NCI-H2196 (cell line): ENCODE measurements at regions not wholly inside any gene's neighbourhood (a gene's known extent, or its start where the extent isn't known, plus 50 kb on each side); places are given as distances from the start of the nearest gene placed in this dataset.
"Not testable (repeated sequence)": the region's sequence is repeated elsewhere in the genome, so short reads cannot be mapped to it uniquely, and the experiment has no call there.

Experiments
- DNase-seq: peaks from one replicate; lab custom pipeline; 2025; ENCODE audit not compliant: unreplicated experiment; lab: John Stamatoyannopoulos, UW

DNA sequence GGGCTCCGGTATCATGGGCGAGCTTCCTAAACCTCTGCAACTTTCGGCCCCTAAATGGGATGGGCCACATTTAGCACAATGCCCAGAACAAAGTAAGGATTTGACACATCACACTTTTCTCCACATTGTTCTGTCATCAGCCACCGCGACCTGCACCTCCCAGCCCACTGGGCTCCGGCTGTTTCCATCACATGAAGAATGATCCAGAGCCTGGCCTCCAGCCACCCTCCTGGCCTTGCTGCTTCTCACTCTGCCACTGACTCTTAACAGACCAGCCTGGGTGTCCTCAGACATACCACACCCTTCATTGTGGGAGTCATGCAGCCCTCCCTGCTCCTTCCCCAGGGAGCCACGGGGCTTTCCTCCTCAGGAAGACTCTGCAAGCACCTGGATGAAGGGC is 113.7 kb downstream of the IGLL1 start:
- no peak for DNase-seq

DNA sequence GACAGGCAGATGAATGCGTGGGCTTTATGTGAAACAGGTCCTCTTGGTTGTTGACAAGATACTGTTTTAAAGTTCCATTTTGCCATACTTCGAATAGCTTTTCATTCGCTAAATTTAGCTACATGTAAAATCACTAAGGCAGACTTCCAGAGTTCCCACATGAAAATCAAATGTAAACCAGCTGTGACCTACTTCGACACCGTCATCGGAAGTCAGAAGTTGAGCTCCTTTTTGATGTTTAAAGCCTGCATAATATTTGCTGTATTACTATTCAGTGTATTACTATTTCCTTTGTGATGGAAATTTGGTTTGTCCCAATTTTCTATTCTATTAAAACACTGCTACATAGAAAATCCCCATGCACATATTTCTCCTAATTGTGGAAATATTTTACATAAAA is 115.3 kb downstream of the IGLL1 start:
- not testable (repeated sequence) for DNase-seq

GRCh38 chr22:23460517-23461031 is 119.5 kb downstream of the IGLL1 start:
- not testable (repeated sequence) for DNase-seq

GRCh38 chr22:23459645-23460516 is 120.2 kb downstream of the IGLL1 start:
- DNase-seq = not testable (repeated sequence)

DNA sequence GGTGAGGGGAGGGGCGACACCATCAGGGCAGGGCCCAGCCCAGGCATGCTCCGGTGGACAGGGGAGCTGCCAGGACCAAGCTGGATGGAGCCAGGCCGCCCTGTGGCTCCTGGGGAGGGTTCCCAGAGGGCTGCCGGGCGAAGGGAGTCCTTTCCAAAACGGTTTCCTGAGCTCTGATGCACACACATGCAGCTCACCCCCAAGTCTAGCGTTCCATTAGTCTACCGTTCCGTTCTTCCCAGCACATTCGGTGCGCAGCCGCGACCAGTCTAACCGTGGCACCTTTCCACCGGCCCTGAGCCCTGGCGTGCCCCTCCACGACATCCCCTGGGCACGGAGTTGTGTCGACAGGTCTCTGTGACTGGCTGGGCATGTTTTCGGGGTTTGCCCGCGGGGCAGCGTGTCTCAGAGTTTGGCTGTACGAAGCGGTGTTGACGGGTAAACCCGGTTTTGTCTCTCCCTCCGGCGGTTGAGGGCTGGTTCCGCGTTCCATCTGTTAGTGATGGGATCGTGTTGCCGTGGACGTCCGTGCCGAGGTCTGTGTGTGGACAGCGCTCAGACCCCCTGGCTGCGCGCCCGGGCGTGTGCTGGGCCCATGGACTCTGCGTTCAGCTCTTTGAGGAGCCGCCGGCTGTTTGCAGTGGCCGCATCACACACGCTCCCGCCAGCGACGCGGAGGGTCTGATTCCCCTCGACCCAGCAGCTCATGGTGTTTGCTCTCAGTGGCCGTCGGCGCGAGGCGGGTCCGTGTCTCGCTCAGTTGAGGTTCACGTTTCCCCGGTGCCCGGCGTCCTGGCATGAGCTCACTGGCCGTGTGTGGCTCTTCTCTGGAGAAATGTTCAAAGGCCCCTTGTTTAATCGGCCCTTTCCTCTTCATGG is 121.2 kb downstream of the IGLL1 start:
- DNase-seq = no peak

DNA sequence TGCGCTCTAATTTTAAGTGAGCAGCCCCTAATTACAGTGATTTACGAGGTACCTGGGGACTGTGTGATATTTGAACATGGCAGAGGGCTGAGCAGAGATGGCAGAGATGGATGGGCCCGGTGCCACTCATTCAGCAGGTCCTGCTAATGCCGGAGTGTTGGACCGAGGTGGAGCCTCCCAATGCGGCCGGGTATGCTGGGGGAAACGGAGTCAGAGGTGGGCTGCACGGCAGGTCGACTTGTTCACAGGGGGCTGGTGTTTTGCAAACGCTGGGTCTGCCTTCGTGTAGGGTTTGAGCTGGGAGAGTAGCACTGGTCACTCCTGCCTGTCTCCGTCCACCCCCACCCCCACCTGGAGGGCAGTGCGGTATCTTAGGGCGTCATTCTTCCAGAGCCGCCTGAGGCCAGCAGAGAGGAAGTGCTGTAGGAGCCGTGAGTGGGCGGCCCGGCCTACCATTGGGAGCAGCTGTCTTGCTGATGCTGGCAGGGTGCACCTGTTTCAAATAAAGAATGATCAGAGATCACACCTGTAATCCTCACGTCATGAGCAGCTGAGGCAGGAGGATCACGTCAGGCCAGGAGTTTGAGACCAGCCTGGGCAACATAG is 122.6 kb downstream of the IGLL1 start:
- DNase-seq = no peak

DNA sequence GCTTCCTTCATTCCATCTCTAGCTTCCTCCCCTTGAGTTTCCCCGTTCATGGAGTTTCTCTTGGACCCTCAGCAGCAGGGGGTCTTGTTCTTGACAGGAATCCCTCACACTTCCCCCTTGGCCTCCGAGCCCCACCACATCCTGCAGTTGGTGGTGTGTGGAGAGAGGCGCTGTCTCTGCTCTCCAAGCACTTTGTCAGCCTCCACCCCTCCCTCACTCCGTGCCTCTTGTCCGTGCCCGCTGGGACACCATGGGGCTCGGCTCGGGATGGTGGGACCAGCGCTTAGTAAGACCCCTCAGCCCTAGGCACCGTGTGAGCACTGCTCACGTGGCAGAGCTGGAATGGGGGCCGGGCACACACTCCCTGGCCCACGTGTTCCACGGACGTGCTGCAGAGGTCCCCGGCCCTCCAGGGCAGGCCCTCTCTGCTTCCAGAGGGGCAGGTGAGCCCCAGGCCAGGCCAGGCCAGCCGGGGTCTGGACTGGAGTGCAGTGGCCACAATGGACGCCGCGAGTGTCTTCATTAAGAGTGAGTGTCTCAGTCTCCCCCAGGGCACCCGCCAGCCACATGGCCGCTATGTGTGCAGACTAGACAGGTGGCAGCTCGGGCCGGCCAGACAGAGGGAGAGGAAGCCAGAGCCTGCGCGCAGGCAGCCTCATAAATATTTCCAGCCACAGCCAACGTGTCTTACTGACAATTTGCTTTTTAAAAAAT is 123.3 kb downstream of the IGLL1 start:
- DNase-seq = not testable (repeated sequence)

DNA sequence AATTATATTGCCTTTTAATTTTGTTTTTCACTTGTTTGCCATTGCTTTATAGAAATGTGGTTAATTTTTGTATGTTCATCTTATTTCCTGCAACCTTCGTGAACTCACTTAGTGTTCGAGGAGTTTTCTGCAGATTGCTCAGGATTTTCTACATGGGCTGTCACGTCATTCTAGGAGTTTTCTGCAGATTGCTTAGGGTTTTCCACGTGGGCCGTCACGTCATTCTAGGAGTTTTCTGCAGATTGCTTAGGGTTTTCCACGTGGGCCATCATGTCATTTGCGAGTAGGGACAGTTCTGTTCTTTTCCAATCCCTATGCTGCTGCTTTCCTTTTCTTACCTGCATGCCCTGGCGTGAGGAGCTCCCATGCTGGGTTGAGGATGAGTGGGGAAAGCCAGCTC is 125.7 kb downstream of the IGLL1 start:
- DNase-seq = not testable (repeated sequence)

GRCh38 chr22:23453277-23453676 is 126.8 kb downstream of the IGLL1 start:
- DNase-seq = no peak

- no peak for DNase-seq
Observed at GRCh38 chr22:23452231-23453010, 127.7 kb downstream of the IGLL1 start.

DNA sequence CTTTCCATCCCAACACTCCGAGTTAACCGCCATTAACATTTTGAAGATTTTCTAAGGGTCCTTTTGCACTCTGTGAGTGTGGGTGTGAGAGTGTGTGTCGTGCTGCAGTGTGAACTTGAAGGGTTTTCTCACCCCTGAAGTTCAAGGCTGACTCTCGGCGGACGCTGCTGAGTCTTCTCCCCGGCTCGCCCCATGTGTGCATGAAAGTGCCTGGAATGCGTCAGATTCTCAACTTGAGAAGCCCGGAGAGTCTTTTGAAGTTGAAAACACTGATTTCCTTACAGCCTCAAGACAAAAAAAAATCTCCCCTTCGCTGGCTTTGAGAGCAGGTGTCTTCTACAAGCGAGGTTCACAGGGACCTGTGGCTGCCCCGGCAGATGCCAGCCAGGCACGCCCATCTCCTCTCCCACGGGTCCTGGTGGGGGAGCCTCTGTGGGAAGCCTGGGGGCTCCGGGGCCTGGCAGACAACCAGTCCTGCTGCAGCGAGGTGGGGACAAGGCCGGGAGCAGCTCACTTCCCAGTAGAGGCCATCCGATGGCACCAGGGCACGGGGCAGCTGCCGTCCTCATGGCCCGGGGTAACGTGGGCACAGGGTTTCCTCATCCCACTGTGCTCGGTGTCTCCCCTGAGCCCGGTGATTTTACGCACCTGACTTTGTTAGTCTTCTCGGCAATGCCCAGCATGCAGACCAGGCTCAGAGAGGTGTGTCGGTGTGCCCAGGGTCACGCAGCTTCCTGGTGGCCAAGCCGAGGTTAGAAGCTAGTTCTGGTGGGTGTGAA is 128.4 kb downstream of the IGLL1 start:
- not testable (repeated sequence) for DNase-seq

GRCh38 chr22:23450821-23451220 is 129.3 kb downstream of the IGLL1 start:
- DNase-seq = not testable (repeated sequence)

- DNase-seq = no peak
Observed at GRCh38 chr22:23450434-23450795, 129.7 kb downstream of the IGLL1 start.

GRCh38 chr22:23449748-23450433 is 130.2 kb downstream of the IGLL1 start:
- not testable (repeated sequence) for DNase-seq

DNA sequence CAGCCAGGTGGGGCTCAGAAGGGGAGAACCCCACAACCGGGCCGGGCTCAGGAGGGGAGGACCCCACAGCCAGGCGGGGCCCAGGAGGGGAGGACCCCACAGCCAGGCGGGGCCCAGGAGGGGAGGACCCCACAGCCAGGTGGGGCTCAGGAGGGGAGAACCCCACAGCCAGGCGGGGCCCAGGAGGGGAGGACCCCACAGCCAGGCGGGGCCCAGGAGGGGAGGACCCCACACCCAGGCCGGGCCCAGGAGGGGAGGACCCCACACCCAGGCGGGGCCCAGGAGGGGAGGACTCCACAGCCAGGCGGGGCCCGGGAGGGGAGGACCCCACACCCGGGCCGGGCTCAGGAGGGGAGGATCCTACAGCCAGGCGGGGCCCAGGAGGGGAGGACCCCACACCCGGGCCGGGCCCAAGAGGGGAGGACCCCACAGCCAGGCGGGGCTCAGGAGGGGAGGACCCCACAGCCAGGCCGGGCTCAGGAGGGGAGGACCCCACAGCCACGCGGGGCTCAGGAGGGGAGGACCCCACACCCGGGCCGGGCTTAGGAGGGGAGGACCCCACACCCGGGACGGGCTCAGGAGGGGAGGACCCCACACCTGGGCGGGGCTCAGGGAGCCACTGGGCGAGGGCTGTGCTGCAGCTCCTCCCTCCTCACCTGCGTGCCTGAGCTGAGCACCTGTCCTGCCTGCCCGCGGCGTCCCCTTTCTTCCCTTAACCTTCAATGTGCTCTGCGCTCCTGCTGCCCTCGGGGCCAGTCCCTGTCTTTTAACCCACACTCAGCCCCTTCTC is 131.4 kb downstream of the IGLL1 start:
- not testable (repeated sequence) for DNase-seq

DNA sequence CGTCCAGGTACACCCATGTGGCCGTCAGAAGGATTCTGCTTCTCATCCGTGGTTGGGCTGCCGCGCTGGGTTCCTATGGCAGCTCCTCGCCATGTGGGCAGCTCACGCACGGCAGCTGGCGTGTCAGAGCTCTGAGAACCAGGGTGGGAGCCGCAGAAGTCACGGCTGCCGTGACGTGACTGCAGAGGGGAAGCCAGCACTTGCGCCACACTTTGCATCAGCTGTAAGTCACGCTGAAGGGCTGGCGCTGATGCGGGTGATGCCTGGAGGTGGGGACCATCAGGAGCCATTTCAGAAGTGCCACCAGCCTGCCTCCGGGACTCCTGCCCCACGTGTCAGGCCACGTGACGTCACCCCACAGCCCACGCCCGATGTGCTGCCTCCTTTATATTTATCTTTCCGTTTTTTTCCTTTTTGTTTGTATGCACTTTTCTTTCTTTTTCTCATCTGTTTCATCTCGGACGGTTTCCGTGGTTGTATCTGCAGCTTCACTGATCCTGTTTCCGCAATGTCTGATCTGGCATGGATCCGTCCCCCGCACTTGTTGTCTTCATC is 133.2 kb downstream of the IGLL1 start:
- DNase-seq = no peak

- not testable (repeated sequence) for DNase-seq
Observed at GRCh38 chr22:23446194-23446593, 133.9 kb downstream of the IGLL1 start.
